NB4 (cell line): ENCODE measurements at regions not wholly inside any gene's neighbourhood (a gene's known extent, or its start where the extent isn't known, plus 50 kb on each side); places are given as distances from the start of the nearest gene placed in this dataset.
"Not testable (repeated sequence)": the region's sequence is repeated elsewhere in the genome, so short reads cannot be mapped to it uniquely, and the experiment has no call there.

ENCODE experiments used
- DNase-seq: peaks from one replicate; pipeline ENCODE4 v3.0.0; 2010; ENCODE audit warnings: low read depth
- H3K4me3 ChIP-seq: one replicate; pipeline ENCODE4 v1.5.1; 2011; ENCODE audit warnings: mild to moderate bottlenecking, low read depth, low read length, moderate library complexity
- MYC ChIP-seq: IDR thresholded peaks from 2 replicates; pipeline ENCODE4 v1.6.1; 2011; ENCODE audit warnings: low read depth, low read length
- POLR2A ChIP-seq: IDR thresholded peaks from 2 replicates; pipeline ENCODE4 v1.6.1; 2011; ENCODE audit warnings: mild to moderate bottlenecking; ENCODE audit not compliant: insufficient read length; ENCODE audit errors: extremely low read depth
- TF ChIP-seq, protein P1 (sequence below): IDR thresholded peaks from one replicate; pipeline ENCODE4 v1.5.1; 2012; ENCODE audit warnings: low read depth, low read length
- TF ChIP-seq, protein P2 (sequence below): IDR thresholded peaks from 2 replicates; pipeline ENCODE4 v1.6.1; 2011; ENCODE audit warnings: low read depth, low read length

DNA sequence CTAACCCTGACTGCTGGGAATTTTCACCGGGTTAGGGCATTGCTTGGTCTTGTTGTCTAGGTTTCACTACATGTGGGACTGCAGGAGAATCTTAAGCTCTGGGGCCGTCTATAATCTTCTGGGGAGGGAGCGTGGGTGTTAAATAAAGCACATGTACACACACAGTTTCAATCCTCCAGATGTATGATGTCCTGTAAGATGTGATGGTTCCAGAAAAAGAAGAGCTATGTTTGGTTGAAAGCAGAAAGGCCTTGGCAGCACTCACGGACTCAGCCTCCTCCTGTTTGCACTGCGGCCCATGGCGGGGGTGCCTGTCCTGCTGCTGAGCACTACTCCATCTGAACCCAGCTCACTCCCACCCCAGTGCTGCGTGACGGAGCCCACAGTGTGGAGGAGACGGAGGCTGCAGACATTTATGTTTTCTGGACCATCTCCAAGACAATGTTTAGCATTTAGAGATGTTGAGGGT lies 343.5 kb downstream of the TEX29 start:
- H3K4me3 ChIP-seq: no peak overlapping the region
- TF ChIP-seq, protein P1, sequence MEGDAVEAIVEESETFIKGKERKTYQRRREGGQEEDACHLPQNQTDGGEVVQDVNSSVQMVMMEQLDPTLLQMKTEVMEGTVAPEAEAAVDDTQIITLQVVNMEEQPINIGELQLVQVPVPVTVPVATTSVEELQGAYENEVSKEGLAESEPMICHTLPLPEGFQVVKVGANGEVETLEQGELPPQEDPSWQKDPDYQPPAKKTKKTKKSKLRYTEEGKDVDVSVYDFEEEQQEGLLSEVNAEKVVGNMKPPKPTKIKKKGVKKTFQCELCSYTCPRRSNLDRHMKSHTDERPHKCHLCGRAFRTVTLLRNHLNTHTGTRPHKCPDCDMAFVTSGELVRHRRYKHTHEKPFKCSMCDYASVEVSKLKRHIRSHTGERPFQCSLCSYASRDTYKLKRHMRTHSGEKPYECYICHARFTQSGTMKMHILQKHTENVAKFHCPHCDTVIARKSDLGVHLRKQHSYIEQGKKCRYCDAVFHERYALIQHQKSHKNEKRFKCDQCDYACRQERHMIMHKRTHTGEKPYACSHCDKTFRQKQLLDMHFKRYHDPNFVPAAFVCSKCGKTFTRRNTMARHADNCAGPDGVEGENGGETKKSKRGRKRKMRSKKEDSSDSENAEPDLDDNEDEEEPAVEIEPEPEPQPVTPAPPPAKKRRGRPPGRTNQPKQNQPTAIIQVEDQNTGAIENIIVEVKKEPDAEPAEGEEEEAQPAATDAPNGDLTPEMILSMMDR: no peak
- TF ChIP-seq, protein P2, sequence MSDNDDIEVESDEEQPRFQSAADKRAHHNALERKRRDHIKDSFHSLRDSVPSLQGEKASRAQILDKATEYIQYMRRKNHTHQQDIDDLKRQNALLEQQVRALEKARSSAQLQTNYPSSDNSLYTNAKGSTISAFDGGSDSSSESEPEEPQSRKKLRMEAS: no peak
- TF ChIP-seq MYC (no peak), POLR2A (no peak)
- DNase-seq: no peak

DNA sequence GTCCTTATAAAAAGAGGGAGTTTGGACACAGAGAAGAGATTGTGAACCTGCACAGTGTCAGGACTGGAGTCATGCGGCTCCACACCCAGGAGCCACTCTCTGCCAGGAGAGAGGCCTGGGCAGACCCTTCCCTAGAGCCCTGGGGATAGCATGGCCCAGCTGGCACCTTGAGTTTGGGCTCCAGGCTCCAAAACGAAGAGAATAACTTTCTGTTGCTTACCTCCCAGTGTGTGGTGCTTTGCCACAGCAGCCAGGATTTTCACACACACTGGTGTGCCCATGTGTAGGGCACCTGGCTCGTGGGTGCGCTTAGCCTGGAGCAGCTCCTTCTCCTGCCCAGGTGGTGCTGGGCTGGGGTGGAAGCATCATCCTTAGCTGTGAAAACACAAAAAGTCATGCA lies 344.3 kb downstream of the TEX29 start:
- TF ChIP-seq MYC (no peak), POLR2A (no peak)
- TF ChIP-seq, protein P1: no peak
- no peak for DNase-seq

DNA sequence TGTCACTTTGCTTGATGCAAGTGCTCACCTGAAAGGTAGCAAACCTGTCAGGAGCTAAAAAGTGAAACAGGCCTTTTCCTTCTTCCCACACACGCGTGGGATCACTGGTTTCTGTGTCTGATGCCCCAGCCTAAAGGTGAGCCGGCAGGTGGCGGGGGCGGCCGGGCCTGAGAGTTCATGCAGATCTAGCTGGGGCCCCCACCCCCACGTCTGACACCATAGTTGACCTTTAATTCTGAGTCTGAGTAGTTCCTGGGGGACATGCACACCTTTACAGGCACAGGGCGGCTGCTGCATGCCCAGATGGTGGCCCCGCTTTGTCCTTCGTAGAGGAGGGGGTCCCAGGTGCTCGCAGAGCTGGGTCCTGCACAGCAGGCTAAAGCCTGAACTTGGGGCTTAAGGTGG lies 345.3 kb downstream of the TEX29 start:
- DNase-seq: no peak
- H3K4me3 ChIP-seq: no peak overlapping the region
- TF ChIP-seq, protein P2: no peak
- no peak for TF ChIP-seq POLR2A
- TF ChIP-seq, protein P1: no peak
- TF ChIP-seq MYC: no peak

More for the DNA sequence above, 344.3 kb downstream of the TEX29 start:
- H3K4me3 ChIP-seq: no peak overlapping the region

DNA sequence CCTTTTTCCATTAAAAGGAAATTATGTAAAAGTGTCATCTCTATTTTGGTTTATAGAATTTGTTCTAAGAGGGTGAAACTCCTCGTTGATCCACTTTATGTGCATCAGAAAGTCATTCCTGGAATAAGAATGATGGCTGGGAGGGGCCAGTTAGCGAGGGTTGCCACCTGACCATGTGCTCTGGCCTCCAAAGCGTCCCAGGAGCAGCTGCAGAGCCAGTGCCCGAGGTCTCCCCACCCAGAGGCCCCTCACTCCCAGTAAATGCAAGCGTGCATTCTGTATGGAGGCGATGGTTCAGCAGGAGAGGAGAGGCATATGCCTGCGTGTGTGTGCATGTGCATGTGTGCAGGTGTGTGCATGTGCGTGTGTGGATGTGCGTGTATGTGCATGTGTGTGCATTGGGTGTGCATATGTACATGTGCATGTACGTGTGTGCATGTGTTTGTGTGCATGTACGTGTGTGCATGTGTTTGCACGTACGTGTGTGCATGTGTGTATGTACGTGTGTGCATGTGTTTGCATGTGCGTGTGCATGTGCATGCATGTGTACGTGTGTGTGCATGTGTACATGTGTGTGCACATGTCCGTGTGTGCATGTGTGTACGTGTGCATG lies 345.8 kb downstream of the TEX29 start:
- H3K4me3 ChIP-seq: no peak overlapping the region
- TF ChIP-seq, protein P1: no peak
- TF ChIP-seq MYC (no peak), POLR2A (no peak)
- TF ChIP-seq, protein P2: no peak
- DNase-seq: no peak

DNA sequence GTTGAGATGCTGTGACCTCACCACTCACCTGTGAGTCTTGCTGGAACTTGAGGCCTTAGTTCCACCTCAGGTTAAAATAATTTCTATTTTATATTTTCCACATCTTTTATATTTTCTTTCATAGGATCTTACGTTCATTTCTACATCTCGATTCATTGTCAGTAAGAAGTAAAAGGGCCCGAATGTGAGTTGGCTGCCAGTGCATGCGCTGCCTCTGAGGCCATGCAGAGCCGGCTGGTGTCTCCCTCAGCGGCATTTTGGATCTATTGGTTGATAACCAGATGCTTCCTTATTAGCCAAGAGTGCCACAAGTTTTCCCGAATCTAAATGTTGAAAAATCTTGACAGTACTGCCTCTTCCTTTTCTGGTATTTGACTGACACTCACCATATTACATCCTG lies 347.3 kb downstream of the TEX29 start:
- no peak for DNase-seq
- no peak for TF ChIP-seq MYC
- TF ChIP-seq, protein P1: no peak
- TF ChIP-seq, protein P2: no peak
- TF ChIP-seq POLR2A: no peak
- no peak overlapping the region for H3K4me3 ChIP-seq

DNA sequence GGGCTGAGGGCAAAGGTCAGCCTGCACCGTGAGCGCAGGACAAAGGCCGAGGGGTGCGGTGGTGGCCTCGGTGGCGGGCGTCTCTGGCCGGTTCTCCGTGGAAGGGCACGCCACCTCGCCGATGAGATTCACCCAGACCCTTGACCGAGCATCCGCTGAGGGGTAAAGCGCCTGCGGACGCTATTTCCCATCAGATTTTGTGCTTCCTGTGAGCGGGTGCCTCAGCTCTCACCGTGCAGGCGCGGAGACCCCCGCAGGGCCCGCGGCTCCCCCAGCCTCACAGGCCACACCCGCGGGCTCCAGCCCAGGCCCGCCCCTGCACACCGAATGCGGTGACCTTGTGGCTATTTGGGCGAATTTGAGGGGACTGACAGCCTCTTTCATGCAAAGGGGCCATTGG lies 348.0 kb downstream of the TEX29 start:
- DNase-seq: no peak
- TF ChIP-seq, protein P2: no peak
- TF ChIP-seq, protein P1: no peak
- TF ChIP-seq MYC (no peak), POLR2A (no peak)
- H3K4me3 ChIP-seq: no peak overlapping the region

DNA sequence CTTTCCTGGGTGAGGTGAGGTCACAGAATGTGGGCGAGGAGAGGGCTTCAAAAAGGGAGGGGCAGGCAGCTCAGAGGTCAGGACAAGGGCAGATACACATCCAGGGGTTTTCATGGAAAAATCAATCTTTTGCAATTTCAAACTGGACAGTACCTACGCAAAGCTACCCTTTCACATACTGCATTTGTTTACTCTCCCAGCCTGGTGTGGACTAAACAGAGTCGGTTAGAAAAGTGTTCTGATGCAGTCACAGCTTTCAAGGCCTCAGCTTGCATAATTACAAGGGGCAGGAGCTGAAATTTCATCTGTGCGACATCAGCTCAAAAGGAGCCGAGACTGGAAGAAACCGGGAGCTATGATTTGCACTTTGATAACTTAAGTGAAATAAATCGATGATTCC lies 351.8 kb downstream of the TEX29 start:
- not testable (repeated sequence) for DNase-seq, H3K4me3 ChIP-seq

DNA sequence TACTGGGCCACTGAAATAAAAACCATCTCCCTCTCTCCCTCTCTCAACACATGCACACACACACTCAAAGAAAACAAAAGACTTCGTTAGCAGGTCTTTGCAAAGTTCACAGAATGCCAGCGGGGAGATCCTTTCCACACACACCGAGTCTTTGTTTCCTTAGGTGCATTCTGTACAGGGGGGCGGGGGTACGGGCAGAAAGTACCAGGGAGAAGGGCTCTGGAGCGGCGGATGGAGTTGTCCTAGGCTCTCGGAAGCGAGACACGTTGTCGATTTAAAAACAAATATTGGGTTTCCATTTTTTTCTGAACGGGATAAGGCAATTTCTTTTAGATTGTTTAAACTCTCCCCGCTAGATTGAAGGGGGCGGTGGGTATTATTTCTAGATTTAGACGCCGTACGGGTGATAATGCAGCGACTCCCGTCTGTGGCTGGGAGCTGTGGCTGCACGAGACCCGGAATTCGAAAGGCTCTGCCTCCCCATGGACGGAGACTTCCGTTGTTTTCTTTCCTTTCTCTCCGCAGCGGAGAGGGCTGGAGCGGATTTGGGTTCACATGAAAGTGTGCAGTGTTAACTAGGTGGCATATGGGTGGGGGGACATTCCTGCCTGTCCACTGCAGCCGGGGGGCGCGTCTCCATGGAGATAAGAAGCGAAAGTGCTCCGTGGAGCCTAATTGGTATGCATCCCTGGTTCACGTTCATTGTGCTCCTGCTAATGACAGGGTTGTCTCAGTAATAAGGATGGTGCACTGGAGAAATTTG lies 357.9 kb downstream of the TEX29 start:
- not testable (repeated sequence) for H3K4me3 ChIP-seq, DNase-seq
